IMR-90 (cell line): ENCODE measurements at regions not wholly inside any gene's neighbourhood (a gene's known extent, or its start where the extent isn't known, plus 50 kb on each side); places are given as distances from the start of the nearest gene placed in this dataset.

Experiments
- ATAC-seq: fragments of 200-7000 bp; cut with Tn5 transposase; 2 replicates; pipeline ENCODE4 v1.9.1; 2020; ENCODE audit warnings: low read depth, mild to moderate bottlenecking, moderate library complexity
- BruUV-seq: library from RNA; stranded (reverse); fragments of 400-500 nt; replicated peaks from 2 replicates; lab custom pipeline; 2021; lab: Mats Ljungman, UMichigan
- CTCF ChIA-PET: fragments of 300-600 bp; formaldehyde crosslinking; extraction: SDS; loops from one replicate; lab custom pipeline; 2021; ENCODE audit warnings: antibody characterized with exemption; lab: Yijun Ruan, JAX
- POLR2A ChIA-PET: fragments of 300-600 bp; sonication (Branson Sonifier 250); formaldehyde crosslinking; loops from one replicate; lab custom pipeline; 2022; ENCODE audit warnings: antibody characterized with exemption; ENCODE audit not compliant: unreplicated experiment; lab: Charles Lee
- DNase-seq: peaks from one replicate; pipeline ENCODE4 v3.0.0; 2013
- H2AFZ ChIP-seq: replicated peaks from 2 replicates; pipeline ENCODE3; 2013; ENCODE audit warnings: low read length, mild to moderate bottlenecking; ENCODE audit not compliant: poor library complexity
- H2AK5ac ChIP-seq: 2 replicates; pipeline ENCODE4 v1.6.1; 2013; ENCODE audit warnings: low read depth, low read length, inconsistent platforms
- H2AK9ac ChIP-seq: replicated peaks from 2 replicates; pipeline ENCODE3; 2013; ENCODE audit warnings: mild to moderate bottlenecking, low read depth, low read length, moderate library complexity; ENCODE audit not compliant: poor library complexity
- H2BK120ac ChIP-seq: 2 replicates; pipeline ENCODE4 v1.6.1; 2013; ENCODE audit warnings: low read depth, low read length, inconsistent platforms
- H2BK15ac ChIP-seq: 3 replicates; pipeline ENCODE4 v1.6.1; 2013; ENCODE audit warnings: low read depth, low read length, inconsistent platforms
- H2BK20ac ChIP-seq: 2 replicates; pipeline ENCODE4 v1.6.1; 2013; ENCODE audit warnings: low read depth, mild to moderate bottlenecking, inconsistent platforms, low read length, moderate library complexity
- H2BK5ac ChIP-seq: 2 replicates; pipeline ENCODE4 v1.6.1; 2013; ENCODE audit warnings: mild to moderate bottlenecking, low read depth, low read length, inconsistent platforms; ENCODE audit not compliant: poor library complexity, severe bottlenecking
- H3K14ac ChIP-seq: replicated peaks from 2 replicates; pipeline ENCODE4 v1.6.1; 2013; ENCODE audit warnings: low read depth, low read length, inconsistent platforms
- H3K18ac ChIP-seq: 2 replicates; pipeline ENCODE4 v1.6.1; 2013; ENCODE audit warnings: low read depth, low read length, control low read depth
- H3K23ac ChIP-seq: 2 replicates; pipeline ENCODE4 v1.6.1; 2013; ENCODE audit warnings: low read depth, low read length, inconsistent platforms
- H3K27ac ChIP-seq: 2 replicates; pipeline ENCODE4 v1.5.1; 2013; ENCODE audit warnings: mild to moderate bottlenecking, control low read depth, low read length; ENCODE audit not compliant: insufficient read depth
- H3K27me3 ChIP-seq: 2 replicates; pipeline ENCODE4 v1.6.1; 2013; ENCODE audit warnings: low read length; ENCODE audit not compliant: control insufficient read depth, insufficient read depth
- H3K36me3 ChIP-seq: 2 replicates; pipeline ENCODE4 v1.6.1; 2013; ENCODE audit warnings: low read length, mixed read lengths; ENCODE audit not compliant: control insufficient read depth, insufficient read depth
- H3K4ac ChIP-seq: 2 replicates; pipeline ENCODE4 v1.6.1; 2013; ENCODE audit warnings: low read depth, low read length, inconsistent platforms
- H3K4me1 ChIP-seq: 2 replicates; pipeline ENCODE4 v1.6.1; 2013; ENCODE audit warnings: low read length, mixed read lengths; ENCODE audit not compliant: control insufficient read depth, insufficient read depth
- H3K4me2 ChIP-seq: 2 replicates; pipeline ENCODE4 v1.6.1; 2013; ENCODE audit warnings: low read depth, mild to moderate bottlenecking, control low read depth, low read length, moderate library complexity
- H3K4me3 ChIP-seq: 2 replicates; pipeline ENCODE4 v1.5.1; 2013; ENCODE audit warnings: low read depth, mild to moderate bottlenecking, control low read depth, low read length, moderate library complexity; ENCODE audit not compliant: insufficient read depth
- H3K56ac ChIP-seq: 2 replicates; pipeline ENCODE4 v1.6.1; 2013; ENCODE audit warnings: low read length, inconsistent platforms; ENCODE audit not compliant: insufficient read depth; ENCODE audit errors: extremely low read depth
- H3K79me1 ChIP-seq, 2 experiments: 2 replicates each; pipeline ENCODE4 v1.6.1; 2013; ENCODE audit warnings: low read length in 2 of 2, inconsistent platforms in 1 of 2, low read depth in 1 of 2
- H3K9ac ChIP-seq: 2 replicates; pipeline ENCODE4 v1.6.1; 2013; ENCODE audit warnings: low read depth, low read length, control low read depth
- H3K9me1 ChIP-seq: 2 replicates; pipeline ENCODE4 v1.6.1; 2013; ENCODE audit warnings: low read length, inconsistent platforms; ENCODE audit not compliant: insufficient read depth
- H3K9me3 ChIP-seq: 2 replicates; pipeline ENCODE4 v1.6.1; 2013; ENCODE audit warnings: low read length; ENCODE audit not compliant: control insufficient read depth, insufficient read depth
- H4K20me1 ChIP-seq: 2 replicates; pipeline ENCODE4 v1.6.1; 2013; ENCODE audit warnings: low read length, inconsistent platforms; ENCODE audit not compliant: insufficient read depth
- H4K5ac ChIP-seq: 2 replicates; pipeline ENCODE4 v1.6.1; 2013; ENCODE audit warnings: mild to moderate bottlenecking, low read depth, low read length, control low read depth
- H4K8ac ChIP-seq, 2 experiments: 2 replicates each; pipeline ENCODE4 v1.6.1; 2013; ENCODE audit warnings: low read depth in 2 of 2, low read length in 2 of 2, control low read depth in 1 of 2, inconsistent platforms in 1 of 2
- H4K91ac ChIP-seq: 2 replicates; pipeline ENCODE4 v1.6.1; 2013; ENCODE audit warnings: low read depth, low read length, inconsistent platforms; ENCODE audit not compliant: insufficient read depth
- CEBPB ChIP-seq: IDR thresholded peaks from 2 replicates; pipeline ENCODE4 v1.6.1; 2012; ENCODE audit warnings: low read depth, low read length, improper control_type of control experiment
- CHD1 ChIP-seq: IDR thresholded peaks from 2 replicates; pipeline ENCODE4 v1.6.1; 2012; ENCODE audit warnings: low read depth, low read length, improper control_type of control experiment
- FOS ChIP-seq: fragments of 150-350 bp; IDR thresholded peaks from 2 replicates; pipeline ENCODE4 v1.6.1; 2016; ENCODE audit warnings: low read depth, low read length
- MXI1 ChIP-seq: IDR thresholded peaks from 2 replicates; pipeline ENCODE4 v1.6.1; 2012; ENCODE audit warnings: low read depth, mild to moderate bottlenecking, low read length, moderate library complexity, borderline replicate concordance
- NFE2L2 ChIP-seq: fragments of 150-350 bp; IDR thresholded peaks from 2 replicates; pipeline ENCODE4 v1.6.1; 2016; ENCODE audit warnings: low read depth, mild to moderate bottlenecking, low read length
- POLR2A ChIP-seq: IDR thresholded peaks from 2 replicates; pipeline ENCODE4 v1.6.1; 2012; ENCODE audit warnings: mild to moderate bottlenecking, low read depth, low read length
- RAD21 ChIP-seq: IDR thresholded peaks from 2 replicates; pipeline ENCODE4 v1.6.1; 2012; ENCODE audit warnings: low read length, improper control_type of control experiment
- RCOR1 ChIP-seq: IDR thresholded peaks from 2 replicates; pipeline ENCODE4 v1.6.1; 2012; ENCODE audit warnings: mild to moderate bottlenecking, low read length, improper control_type of control experiment; ENCODE audit not compliant: insufficient replicate concordance
- RFX5 ChIP-seq: IDR thresholded peaks from 2 replicates; pipeline ENCODE4 v1.8.0; 2012; ENCODE audit warnings: low read depth, mild to moderate bottlenecking, low read length, moderate library complexity
- WGBS, 2 experiments: methylation state at CpG; one replicate each; pipeline versions ENCODE4 v1.1.5 to v1.1.7; 2013; ENCODE audit warnings: missing lambda C conversion rate in 2 of 2; ENCODE audit not compliant: insufficient read length in 1 of 2; ENCODE audit errors: extremely low coverage in 2 of 2; 5-methylcytosine and 5-hydroxymethylcytosine counted together
- dilution Hi-C: fragments of 300-500 bp; cut with HindIII; formaldehyde crosslinking; loops from one replicate; pipeline ENCODE4 v1.14.3; 2018; ENCODE audit warnings: low sequenced_read_pairs; ENCODE audit not compliant: unreplicated experiment
- in situ Hi-C: fragments of 300-500 bp; cut with MboI; formaldehyde crosslinking; loops from 3 replicates; pipeline ENCODE4 v1.14.3; 2019; ENCODE audit warnings: low sequenced_read_pairs, inconsistent platforms, mixed read lengths
- intact Hi-C: fragments of 100-400 bp; cut with micrococcal nuclease; formaldehyde crosslinking; loops from 2 replicates; pipeline ENCODE4 v1.10.0; 2022

DNA sequence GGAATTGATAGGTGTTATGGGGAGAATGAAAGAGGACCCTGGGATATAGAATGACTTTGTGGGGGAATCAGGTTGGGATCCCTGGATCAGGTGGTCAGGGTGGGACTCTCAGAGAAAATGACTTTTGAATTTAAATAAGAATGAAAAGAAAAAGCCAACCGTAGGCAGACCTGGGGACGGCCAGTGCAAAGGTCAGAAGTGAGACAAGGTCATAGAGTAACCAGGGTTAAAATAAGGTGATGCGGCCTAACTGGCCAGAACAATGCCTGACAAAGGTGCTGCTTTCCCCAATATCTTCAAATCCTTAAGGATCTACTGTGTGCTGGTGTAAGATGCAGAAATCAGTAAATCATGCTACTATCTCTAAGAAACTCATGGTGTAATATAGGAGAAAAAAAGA lies 238.4 kb upstream of the JUN start:
- Histone ChIP-seq H3K27me3 (no peaks in the 10 kb centered on the region), H3K27ac (no peak overlapping the region), H4K5ac (no peak overlapping the region), H4K91ac (no peak overlapping the region), H3K4ac (no peak overlapping the region), H3K4me3 (no peak overlapping the region), H2AFZ (no peak overlapping the region), H2AK5ac (no peak overlapping the region; the same call in 1 of the 2 replicates), H2AK9ac (no peak overlapping the region), H3K23ac (no peak overlapping the region), H2BK120ac (no peak overlapping the region), H4K20me1 (no peaks in the 10 kb centered on the region), H2BK20ac (no peak overlapping the region), H3K79me1 (peaks cover 0 to 6% of the 10 kb centered on the region in 2 experiments; a peak in 1 of 4 replicates), H3K14ac (no peak overlapping the region), H3K9ac (no peak overlapping the region), H2BK15ac (no peak overlapping the region), H3K9me3 (no peaks in the 10 kb centered on the region; the same call in 1 of the 2 replicates), H3K56ac (no peak overlapping the region), H2BK5ac (no peak overlapping the region), H3K18ac (no peak overlapping the region), H3K9me1 (peaks cover 20% of the 10 kb centered on the region), H3K4me1 (peaks cover 19% of the 10 kb centered on the region), H4K8ac (no peak overlapping the region), H3K36me3 (no peaks in the 10 kb centered on the region), H3K4me2 (no peak overlapping the region)
- ChIA-PET POLR2A (no interaction called here), CTCF (no interaction called here)
- DNase-seq (no peak), ATAC-seq (no peak)
- TF ChIP-seq RFX5 (no peak), RAD21 (no peak), CEBPB (no peak), CHD1 (no peak), RCOR1 (no peak), POLR2A (no peak), FOS (no peak), MXI1 (no peak), NFE2L2 (no peak)
- intact Hi-C loops (loop anchor here (5.0 kb wide), 1 partner anchor 730 kb away; no protein-coding TSS in a partner anchor), in situ Hi-C loops (no loop called here), dilution Hi-C loops (no loop called here)
- BruUV-seq: no TSS peak
- no CpG with 5 or more reads among the region's 3 CpGs for WGBS, 2 experiments
